PFSK-1 (cell line): ENCODE measurements at regions not wholly inside any gene's neighbourhood (a gene's known extent, or its start where the extent isn't known, plus 50 kb on each side); places are given as distances from the start of the nearest gene placed in this dataset.

ENCODE experiments used
- FOXP2 ChIP-seq: optimal IDR thresholded peaks from 2 replicates; pipeline ENCODE3; 2011; ENCODE audit warnings: borderline replicate concordance, control low read depth, inconsistent platforms; ENCODE audit not compliant: insufficient read depth; ENCODE audit errors: extremely low read length, extremely low read depth
- POLR2AphosphoS5 ChIP-seq: IDR thresholded peaks from 2 replicates; pipeline ENCODE4 v1.6.1; 2012; ENCODE audit warnings: low read depth, mild to moderate bottlenecking, control low read depth, low read length, moderate library complexity
- SIN3A ChIP-seq: IDR thresholded peaks from 2 replicates; pipeline ENCODE4 v1.6.1; 2012; ENCODE audit warnings: mild to moderate bottlenecking, low read length, moderate library complexity, borderline replicate concordance; ENCODE audit not compliant: insufficient read depth
- TAF1 ChIP-seq: IDR thresholded peaks from 2 replicates; pipeline ENCODE4 v1.6.1; 2012; ENCODE audit warnings: low read length, control low read depth, borderline replicate concordance; ENCODE audit not compliant: insufficient read depth
- TF ChIP-seq, protein P1 (sequence below), 2 experiments: IDR thresholded peaks; 2 replicates each; pipeline versions ENCODE4 v1.6.1 to v1.8.0; 2011 to 2012; ENCODE audit warnings: low read depth in 2 of 2, low read length in 2 of 2, control low read depth in 1 of 2, inconsistent platforms in 1 of 2, mild to moderate bottlenecking in 1 of 2, moderate library complexity in 1 of 2; ENCODE audit not compliant: insufficient read depth in 1 of 2

DNA sequence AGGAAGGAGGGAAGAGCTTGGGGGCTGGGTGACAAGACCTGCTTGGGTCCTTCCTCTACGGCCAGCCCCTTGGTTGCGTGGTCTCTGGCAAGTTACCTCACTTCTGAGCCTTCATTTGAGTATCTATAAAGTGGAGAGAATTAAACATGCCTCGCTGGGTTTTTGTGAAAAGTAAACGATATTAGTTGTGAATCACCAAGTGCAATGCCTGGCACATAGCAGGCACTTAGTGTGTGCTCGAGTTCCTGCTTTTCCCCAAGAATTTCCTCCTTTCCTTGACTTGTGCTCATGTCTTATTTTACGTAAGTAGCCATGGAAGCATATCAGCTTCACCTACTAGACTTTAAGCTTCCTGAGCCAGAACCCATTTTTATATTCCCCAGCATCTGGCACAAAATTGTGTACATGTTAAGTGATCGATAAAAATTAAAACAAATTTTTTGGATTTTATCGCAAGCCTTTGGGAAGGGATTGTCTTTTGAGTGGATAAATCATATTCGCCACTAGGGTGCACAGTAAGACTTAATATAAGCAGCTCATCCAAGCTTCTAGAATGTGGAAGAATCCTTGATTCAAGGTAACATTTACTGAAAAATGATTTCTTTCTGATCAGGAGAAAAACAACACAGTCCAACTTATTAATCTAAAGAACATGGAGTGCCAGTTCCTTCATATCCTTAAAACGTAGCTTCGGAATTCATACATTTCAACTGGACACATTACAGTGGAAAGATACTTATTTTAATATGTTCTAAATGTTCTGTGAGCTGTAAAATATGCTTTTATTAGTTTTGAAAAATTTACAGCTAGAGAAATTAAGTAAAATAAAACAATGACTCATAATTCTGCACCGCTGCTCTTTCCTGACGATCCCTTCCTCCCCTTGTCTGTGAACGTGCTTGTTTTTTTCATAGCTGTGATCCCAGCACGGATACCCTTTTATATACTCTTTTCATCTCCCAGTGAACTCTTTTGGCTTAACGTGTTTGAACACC, 62.0 kb downstream of the SLC25A47 start:
- no peak for TF ChIP-seq FOXP2
- TF ChIP-seq POLR2AphosphoS5, result no peak
- TF ChIP-seq TAF1, result no peak
- TF ChIP-seq, protein P1, sequence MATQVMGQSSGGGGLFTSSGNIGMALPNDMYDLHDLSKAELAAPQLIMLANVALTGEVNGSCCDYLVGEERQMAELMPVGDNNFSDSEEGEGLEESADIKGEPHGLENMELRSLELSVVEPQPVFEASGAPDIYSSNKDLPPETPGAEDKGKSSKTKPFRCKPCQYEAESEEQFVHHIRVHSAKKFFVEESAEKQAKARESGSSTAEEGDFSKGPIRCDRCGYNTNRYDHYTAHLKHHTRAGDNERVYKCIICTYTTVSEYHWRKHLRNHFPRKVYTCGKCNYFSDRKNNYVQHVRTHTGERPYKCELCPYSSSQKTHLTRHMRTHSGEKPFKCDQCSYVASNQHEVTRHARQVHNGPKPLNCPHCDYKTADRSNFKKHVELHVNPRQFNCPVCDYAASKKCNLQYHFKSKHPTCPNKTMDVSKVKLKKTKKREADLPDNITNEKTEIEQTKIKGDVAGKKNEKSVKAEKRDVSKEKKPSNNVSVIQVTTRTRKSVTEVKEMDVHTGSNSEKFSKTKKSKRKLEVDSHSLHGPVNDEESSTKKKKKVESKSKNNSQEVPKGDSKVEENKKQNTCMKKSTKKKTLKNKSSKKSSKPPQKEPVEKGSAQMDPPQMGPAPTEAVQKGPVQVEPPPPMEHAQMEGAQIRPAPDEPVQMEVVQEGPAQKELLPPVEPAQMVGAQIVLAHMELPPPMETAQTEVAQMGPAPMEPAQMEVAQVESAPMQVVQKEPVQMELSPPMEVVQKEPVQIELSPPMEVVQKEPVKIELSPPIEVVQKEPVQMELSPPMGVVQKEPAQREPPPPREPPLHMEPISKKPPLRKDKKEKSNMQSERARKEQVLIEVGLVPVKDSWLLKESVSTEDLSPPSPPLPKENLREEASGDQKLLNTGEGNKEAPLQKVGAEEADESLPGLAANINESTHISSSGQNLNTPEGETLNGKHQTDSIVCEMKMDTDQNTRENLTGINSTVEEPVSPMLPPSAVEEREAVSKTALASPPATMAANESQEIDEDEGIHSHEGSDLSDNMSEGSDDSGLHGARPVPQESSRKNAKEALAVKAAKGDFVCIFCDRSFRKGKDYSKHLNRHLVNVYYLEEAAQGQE (IDR thresholded peaks at IDR 0.05; ENCODE audit: insufficient read depth in 1 of 2, low read depth in 2 of 2, low read length in 2 of 2), result no peak
- no peak for TF ChIP-seq SIN3A

DNA sequence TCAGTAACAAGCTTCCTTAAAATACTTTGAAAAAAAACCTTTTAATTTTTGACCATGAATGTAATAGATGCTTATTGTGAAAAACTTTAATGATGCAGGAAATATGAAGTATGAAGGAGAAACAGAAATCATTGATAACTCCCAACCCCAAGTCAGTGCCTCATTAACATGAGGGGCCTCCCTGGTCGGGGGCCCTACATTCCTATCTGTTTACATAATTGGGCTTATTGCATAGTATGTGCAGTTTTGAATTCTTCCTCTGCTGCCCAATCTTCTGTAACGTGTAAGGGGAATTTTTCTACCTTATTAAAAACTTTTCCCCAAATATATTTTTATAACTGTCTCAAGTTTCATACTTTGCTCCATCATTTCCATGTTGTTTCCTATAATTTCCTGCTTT, 63.0 kb downstream of the SLC25A47 start:
- TF ChIP-seq POLR2AphosphoS5 (no peak), FOXP2 (no peak), SIN3A (no peak), TAF1 (no peak)
- TF ChIP-seq, protein P1 (IDR thresholded peaks at IDR 0.05; ENCODE audit: insufficient read depth in 1 of 2, low read depth in 2 of 2, low read length in 2 of 2), result no peak

DNA sequence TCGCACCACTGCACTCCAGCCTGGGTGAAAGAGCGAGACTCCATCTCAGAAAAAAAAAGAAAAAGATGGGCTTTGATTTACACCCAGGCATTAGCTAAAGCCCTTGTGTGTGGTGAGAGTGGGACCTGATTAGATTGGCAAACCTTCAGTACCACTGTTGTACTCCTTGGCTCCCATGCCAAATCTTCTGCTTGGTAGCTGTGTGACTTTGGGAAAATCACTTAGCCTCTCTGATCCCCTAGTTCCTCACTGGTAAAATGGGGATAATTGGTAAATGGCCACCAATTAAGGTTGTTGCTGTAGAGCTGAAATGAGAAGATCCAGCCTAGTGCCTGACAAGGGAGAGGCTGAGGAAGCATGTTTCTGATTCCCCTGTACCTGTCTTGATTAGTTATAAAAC, 63.7 kb downstream of the SLC25A47 start:
- TF ChIP-seq POLR2AphosphoS5 (no peak), FOXP2 (no peak), SIN3A (no peak), TAF1 (no peak)
- TF ChIP-seq, protein P1 (IDR thresholded peaks at IDR 0.05; ENCODE audit: insufficient read depth in 1 of 2, low read depth in 2 of 2, low read length in 2 of 2), result no peak

DNA sequence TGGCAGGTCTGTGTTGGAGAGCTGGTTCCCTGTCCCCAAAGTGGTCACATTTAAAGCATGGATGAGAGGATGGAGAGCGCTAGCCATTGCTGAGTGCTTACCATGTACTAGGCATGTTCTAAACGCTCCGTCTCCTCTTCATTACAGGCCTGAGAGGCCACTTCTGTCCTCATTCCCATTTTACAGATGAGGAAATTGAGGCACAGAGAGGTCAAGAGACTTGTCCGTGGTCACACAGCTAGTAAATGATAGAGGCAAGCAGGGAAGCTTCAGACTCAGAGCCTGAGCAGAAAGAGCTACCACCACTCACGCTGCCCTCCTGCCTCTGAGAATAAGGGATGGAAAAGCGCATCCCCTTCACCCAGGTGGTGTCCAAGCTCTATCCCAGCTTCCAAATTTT, 64.3 kb downstream of the SLC25A47 start:
- TF ChIP-seq SIN3A (no peak), POLR2AphosphoS5 (no peak), TAF1 (no peak), FOXP2 (no peak)
- TF ChIP-seq, protein P1 (IDR thresholded peaks at IDR 0.05; ENCODE audit: insufficient read depth in 1 of 2, low read depth in 2 of 2, low read length in 2 of 2), result no peak
